GM18868 (cell line): ENCODE measurements at regions not wholly inside any gene's neighbourhood (a gene's known extent, or its start where the extent isn't known, plus 50 kb on each side); places are given as distances from the start of the nearest gene placed in this dataset.

Experiments
- ATAC-seq: cut with Tn5 transposase; IDR thresholded peaks from one replicate; pipeline ENCODE4 v1.9.1; 2021; ENCODE audit warnings: mild to moderate bottlenecking, moderate library complexity; ENCODE audit not compliant: unreplicated experiment

DNA sequence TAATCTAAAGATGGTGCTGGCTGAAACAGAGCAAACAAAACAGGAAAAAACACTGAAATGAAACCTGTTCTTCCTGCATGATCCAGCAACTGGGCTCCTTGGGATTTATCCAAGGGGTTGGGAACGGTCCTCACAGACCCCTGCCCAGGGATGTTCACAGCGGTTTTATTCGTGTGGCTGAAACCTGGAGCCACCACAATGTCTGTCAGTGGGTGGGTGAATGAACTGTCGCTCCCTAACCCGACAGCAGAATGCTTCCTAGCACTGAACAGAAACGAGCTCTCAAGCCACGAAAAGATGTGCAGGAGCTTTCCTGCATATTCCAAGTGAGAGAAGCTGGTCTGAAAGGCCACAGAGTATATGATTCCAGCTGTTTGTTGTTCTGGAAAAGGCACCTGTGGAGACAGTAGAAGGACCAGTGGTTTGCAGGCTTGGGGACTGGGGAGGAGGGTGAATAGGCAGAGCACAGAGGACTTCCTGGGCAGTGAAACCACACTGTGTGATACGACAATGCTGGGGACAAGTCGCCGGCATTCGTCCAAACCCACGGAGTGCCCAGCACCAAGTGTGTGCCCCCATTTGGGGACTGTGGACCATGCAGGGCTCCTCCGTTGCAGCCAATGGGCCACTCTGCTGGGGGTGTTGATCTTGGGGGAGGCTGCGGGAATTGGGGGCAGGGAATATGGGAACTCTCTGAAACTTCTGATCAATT, 73.9 kb downstream of the TEX29 start:
- ATAC-seq, result no peak

DNA sequence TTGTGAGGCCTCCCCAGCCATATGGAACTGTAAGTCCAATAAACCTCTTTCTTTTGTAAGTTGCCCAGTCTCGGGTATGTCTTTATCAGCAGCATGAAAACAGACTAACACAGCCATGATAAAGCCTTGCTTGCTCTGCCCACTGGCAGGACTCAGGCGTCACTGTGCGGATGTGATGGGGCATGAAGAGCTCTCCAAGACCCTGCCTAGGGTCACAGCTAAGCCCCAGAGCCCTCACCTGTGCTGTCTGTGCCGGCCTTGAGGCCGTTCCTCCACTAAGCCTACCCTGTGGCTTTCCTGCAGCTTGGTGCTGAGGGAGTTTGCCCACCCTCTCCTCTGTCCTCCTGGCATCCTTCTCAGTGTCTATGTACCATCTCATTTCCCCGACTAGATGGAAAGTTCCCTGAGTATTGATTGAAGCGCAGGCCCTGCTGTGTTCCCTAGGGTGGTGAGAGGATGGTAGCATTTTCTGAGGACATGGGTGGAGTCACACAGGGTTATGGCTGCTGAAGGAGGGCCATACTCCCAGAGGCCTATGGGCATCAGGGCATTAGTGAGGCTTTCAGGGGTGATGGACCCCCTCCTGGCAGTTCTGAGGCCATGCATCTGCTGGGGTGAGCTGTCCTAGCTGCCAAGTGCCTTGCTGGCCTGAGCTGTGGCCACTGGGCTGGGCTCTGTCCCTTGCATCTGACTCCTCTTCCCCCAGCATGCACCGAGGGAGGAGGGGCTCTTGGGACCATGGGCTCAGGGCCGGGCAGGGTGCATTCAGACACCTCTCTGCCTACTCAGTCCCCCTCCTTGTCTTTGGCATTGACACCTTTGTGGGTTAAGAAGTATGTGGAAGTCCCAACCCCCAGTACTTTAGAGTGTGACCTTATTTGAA, 75.3 kb downstream of the TEX29 start:
- ATAC-seq, result no peak

DNA sequence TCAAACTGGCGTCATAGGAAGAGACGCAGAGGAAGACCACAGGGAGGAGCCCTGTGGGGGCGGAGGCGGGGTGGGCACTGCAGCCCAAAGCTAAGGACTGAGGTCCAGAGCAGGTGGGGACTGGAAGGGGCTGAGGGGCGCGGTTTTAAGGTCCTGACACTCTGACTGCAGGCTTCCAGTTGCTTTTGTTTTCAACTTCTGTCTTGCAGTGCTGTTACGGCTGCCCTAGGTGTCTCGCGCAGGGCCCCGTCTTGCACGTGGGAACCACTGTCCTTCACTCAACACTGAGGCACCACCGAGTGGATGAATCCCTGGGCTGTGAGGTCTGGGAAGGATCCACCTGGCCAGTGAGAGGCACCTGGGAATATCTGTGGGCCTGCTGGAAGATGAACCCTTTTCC, 76.0 kb downstream of the TEX29 start:
- no peak for ATAC-seq

DNA sequence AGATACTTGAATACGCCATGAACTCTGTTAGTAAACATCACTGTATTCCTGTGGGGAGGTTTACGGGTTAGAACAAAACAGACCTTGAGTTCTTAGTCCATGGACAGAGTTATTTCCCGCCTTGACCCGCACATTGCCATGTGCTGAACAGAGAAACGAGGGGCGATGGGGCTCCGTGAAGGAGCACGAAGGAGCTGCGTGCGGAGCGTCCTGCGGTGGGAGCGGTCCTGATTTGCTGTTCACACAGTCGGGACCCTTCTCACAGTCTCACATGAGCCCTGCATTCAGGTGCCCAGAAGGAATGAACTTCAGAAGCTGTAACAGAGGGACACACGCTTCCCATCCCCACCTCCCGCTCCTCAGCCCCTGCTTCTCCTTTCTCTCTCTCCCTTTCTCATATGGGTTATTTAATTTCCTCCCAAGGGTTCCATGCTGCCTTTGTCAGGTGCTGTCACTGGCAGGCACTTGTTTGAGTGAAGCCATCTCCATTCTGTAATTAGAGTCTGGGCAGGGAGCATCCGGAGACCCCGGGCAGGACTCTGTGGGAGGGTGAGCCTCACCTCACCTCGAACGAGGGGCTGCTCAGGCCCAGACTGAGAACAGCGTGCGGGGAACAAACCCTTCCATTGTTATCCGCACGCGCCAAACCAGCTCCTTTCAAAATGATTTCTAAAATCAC, 76.9 kb downstream of the TEX29 start:
- ATAC-seq, result no peak

DNA sequence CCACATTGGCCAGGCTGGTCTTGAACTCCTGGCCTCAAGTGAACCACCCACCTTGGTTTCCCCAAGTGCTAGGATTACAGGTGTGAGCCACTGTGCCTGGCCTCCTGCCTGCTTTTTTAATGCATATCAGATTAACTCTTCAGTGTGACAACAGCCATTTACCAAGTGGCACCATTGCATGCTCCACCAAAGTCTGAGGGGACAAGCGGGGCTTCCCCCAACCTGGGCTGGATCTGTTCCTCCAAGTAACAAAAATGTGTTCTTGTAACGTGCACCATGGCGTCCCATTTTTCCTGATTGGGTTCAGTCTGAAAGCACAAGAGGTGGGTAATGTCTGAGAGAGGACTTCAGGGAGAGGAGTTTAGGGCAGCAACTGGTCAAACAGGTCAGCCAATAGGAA, 77.8 kb downstream of the TEX29 start:
- ATAC-seq, result no peak

DNA sequence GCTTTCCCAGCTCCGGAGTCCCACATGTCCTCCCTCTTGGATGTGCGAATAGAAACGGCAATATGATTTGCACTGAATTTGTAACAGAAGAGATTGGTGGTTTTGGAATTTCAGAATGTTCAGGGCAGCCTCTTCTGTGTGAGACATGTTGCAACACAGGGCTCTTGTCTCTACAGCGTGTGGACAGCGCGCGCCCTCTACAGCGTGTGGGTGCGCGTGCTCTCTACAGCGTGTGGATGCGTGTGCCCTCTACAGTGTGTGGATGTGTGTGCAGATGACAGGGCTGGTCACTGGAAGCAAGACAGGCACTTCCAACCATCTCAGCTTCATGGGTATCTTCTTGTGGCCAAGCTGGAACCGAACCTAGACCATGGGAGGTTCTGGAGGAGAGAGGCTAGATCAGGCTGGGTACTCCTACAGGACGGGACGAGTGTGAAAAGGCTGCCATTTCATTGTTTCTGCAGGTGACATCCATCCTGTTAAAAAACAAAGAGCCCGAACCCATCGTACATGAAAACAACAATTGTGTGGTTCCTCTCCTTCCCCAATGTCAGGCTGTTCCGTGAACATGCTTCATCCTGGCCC, 78.4 kb downstream of the TEX29 start:
- ATAC-seq, result no peak

DNA sequence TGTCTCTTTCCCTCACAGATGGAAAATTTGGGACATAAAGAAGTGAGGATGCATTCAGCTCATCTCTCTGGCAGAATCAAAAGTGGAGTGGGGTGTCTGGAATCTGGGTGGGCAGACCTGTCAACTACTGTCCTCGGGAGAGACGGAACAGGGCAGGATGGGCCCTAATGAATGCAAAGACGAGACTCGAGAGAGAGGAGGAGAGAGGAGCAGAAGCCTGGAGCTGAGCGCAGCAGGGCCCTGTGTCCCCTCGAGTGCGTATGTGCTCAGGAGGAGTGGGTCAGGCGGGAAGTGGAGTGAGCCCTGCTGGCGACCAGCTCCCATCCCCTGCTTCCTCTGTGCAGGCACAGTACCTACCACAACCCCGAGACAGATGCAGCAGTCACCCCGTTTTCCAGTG, 78.9 kb downstream of the TEX29 start:
- ATAC-seq, result no peak

DNA sequence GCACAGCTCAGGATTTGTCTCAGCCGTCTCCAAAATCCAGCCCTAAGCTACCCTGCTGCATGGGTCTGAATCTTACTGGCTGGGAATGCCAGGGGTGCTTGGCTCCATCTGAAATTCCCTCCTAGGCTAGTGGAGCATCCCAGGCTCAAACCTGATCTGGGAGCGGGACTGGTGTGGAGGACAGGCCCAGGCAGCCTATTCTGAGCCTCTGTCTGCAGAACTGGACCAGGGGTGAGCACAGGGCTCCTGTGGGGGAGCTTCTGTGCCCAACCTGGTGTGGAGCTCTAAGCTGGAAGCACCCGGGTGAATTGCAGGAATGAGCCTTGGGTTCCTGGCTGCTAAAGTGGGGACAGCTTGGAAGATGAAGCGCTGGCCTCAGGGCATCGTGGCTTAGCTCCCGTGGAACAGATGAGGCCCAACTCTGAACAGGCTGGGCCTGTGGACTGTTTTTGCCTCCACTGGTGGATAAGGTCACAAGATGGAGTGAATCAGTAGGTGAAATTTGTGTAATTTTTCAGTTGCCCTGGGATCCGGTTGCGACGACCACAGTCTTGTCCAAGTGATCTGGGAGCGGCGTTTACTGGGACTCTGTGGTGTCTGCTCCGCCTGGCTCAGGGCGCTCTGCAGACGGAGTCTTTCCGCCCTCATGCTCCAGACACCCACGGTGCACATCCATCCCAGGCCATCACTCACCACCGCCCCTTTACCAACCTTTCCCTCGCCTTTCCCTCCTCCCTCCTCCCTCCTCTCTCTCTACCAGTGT, 79.5 kb downstream of the TEX29 start:
- ATAC-seq, result no peak

DNA sequence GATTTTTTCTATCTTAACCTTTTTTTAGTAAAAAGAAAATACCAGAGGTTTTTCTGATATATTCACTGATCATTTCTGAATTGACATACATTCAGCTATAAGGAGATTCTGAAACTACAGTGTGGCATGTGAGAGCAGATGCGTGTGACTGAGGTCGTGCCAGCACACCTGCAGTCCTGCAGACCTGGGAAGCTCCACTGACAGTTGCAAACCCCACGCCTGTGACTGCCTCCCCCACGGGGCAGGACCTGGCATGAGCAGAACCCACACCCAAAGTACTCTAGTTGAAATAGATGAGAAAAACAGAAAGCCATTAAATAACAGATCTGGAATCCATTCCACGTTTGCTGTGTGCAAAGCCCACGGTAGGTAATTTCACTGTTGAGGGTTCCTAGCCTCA, 80.7 kb downstream of the TEX29 start:
- ATAC-seq, result no peak

DNA sequence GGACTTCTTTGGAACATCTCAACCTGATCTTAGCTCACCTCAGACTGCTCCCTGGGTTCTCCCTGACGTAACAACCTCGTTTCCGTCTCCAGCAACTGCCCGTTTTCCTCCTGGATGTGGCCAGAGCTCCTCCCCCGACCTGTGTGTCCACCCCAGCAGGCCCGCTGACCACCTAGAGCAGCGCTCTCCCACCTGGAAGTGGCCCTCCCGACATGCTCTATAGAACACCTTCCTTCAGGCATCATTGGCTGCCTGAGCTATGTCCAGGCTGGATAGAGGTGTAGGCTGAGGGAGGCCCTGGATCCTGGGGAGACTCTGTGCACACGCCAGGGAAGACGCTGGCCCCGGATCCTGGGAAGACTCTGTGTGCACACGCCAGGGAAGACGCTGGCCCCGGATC, 81.3 kb downstream of the TEX29 start:
- no peak for ATAC-seq

DNA sequence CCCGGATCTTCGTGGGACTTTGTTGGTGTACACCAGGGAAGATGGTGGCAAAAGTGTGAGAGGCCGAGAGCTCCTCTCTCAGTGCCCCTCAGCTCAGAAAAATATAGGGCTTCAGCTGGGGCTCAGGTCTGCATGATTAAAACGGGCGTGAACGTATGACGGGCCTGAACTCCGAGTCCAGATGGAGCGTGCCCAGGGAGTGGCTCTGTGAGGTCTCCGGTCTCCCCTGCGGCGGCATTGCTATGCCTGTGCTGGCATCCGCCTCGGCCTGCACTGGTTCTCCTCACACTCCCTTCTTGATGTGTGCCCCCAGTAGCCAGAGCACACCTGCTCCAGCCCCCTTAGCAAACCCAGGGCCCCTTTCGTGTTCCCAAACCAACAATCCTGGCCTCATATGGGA, 82.0 kb downstream of the TEX29 start:
- no peak for ATAC-seq

DNA sequence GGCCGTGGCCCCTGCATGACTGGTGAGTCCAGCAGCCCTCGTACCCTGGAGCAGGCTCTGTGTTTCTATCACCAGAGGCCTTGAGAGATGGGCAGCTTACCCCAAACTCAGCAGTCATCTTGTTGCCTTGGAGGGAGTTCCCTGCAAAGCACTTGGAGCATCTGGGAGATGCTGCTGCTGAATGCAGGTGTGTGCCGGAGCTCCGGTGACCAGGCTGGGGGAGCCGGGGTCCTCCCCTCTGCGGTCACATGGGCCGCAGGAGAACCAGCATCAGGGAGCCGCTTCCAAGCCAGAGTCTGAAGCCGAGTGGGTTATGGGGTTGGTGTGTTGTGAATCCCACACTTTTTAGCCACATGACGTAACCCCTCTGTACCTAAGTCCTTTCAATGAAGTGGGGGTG, 82.8 kb downstream of the TEX29 start:
- ATAC-seq, result no peak

DNA sequence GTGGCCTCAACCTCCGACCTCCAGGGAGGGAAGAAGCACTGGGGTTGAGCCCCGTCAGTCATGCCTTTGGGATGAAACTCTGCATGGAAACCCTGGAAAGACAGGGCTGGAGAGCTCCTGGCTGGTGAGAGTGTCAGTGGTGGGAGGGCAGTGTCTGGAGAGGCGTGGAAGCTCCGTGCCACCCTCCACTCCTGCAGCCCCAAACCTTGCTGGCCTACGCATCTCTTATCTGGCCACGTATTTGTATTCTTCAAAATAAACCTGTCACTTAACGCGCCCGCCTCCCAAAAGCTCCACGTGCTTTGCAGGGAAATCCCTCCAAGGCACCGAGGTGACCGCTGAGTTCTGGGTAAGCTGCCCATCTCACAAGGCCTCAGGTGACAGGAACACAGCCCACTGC, 84.3 kb downstream of the TEX29 start:
- no peak for ATAC-seq

DNA sequence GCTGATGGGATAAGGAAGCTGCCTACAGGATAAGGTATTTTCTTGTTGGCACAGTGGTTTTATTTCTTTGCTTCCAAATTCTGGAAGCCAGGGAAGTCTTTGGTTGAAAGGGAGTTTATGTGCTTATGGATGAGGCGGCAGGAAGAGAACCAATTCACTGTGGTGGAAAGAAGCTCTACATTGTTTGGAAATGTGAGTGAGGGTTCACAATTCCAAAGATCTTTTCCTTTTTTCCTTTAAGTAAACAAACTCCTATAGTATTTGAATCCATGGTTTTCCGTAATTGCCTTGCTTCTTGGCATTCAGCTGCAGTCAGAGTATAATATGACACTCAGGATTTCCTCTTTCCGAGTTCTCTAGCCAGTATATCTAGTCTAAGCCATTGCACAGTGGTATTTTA, 86.2 kb downstream of the TEX29 start:
- ATAC-seq, result no peak

DNA sequence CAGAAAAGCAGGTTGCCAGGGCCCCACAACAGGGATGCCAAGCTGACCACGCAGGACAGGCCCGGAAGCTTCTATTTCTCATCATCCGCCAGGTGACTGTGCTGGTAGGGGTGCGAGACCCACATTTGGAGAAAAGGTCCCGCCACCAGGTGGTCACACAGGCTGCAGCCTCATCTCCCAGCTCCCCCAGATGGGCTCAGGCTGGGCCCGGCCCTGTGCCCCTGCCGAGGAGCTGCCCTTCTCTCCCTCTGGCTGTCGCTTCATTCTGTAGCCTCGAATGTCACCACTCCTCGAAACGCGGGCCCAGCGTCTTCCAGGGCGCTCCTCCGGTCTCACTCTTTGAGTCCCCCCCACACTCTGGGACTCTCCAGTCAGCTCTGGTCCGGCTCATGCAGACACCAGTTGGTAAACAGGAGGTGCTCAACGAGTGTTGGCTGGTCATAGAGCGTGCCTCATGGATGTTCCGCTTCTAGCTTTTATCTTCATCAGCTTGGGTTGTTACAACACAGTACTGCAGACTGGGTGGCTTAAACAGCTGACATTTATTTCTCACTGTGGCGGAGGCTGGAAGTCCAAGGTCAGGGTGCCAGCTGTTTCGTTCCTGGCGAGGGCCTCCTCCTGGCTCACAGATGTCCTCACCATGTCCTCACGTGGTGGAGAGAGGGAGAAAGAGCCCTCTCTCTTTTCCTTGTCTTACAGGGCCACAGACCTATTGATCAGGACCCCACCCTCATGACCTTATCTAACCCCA, 87.1 kb downstream of the TEX29 start:
- ATAC-seq, result no peak

DNA sequence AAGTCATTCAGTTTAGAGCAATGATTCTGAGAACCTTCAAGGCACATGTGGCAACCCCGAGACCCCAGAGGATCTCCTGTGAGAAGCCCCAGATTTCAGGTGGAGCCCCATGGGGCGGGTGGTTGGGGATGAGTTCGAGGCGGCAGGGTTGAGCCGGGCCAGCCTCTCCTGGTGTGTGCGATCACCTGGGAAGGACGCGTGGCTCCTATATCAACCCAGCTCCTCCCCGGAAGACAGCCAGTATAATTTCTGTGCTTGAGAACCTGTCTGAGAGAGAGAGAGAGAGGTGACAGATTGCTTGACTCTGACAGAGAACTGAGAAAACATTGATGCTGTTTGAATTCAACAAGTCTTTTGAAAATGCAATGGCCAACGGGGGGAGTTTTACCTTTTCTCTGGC, 89.0 kb downstream of the TEX29 start:
- ATAC-seq, result no peak

DNA sequence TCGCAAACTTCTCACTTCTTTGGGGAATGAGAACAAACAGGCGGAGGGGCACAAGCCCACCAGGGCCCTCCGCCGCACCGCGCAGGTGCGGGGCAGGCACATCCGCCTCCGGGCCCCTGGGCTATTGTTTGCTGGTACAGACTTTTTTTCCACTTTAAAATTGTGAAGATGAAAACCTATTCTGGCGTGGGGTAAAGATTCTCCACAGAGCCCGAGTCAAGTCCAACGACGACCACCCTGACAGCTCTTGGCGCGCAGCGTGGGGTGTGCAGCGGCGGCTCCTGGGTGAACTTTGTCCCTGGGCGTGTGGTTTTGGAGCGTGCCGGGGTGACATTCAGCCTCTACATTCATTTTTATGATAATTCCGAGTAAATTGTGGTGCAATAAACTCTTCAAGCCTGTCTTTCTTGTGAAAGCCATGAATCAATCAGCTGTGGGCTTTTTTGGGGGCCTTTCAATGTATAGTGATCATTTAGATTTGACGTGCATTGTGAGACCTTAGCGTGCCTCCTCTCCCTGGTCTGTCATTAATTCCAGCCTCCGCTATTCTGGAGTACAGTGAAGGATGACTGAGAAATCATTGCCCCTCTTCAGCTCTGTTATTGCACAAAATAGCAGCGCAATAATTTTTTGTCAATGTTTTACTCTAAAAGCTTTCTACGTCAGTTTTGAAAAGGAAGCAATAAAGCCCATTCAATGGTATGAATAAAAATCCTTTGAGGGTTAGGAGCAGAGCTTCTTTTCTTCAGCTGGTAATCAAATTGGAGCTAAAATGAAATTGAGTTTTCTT, 90.0 kb downstream of the TEX29 start:
- ATAC-seq, result no peak

DNA sequence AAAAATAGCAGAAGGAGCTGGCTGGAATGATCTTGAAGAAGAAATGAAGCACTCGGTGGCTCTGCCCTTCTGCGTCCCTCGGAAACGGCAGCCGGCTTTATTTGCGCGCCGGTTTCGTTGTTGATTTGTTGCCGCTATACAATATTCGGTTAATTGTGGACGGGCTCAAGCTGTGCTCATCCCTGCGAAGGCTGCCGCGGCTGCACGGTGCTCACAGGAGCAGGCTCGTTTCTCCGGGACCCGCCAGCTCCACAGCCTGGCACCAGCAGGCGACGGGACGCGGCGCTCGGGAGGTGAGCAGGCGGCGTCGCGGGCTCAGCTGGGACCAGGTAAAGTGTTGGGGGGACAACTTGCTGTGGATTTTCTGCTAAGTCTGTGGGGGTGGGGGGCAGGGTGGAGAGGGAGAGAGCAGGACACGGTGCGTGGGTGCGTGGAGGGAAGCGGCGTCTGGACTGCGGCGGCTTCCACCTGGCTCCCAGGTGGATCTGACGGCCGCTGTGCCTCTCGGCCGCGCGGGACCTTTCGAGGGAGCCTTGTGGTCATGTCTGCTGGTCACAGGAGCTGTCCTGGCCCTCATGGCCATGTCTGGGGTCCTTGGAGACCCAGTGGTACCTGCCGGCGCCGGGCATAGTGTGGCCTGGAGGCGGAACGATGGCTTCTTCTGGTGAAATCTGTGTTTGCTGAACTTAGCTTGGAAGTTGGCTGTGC, 90.9 kb downstream of the TEX29 start:
- no peak for ATAC-seq
